HFFc6 (cell line): ENCODE measurements at regions not wholly inside any gene's neighbourhood (a gene's known extent, or its start where the extent isn't known, plus 50 kb on each side); places are given as distances from the start of the nearest gene placed in this dataset.

ENCODE experiments used
- DNase-seq: peaks from one replicate; pipeline ENCODE4 v3.0.0-alpha.2; 2018
- H3K27ac Mint-ChIP-seq: 2 replicates; pipeline ENCODE4 v1.8.0; 2020; ENCODE audit warnings: mild to moderate bottlenecking, mixed read lengths
- H3K27me3 Mint-ChIP-seq: 2 replicates; pipeline ENCODE4 v1.8.0; 2021; ENCODE audit warnings: mild to moderate bottlenecking, moderate library complexity, mixed read lengths; ENCODE audit not compliant: insufficient read depth
- H3K36me3 Mint-ChIP-seq: 2 replicates; pipeline ENCODE4 v1.8.0; 2021; ENCODE audit warnings: low read depth, mixed read lengths
- H3K4me1 Mint-ChIP-seq: 2 replicates; pipeline ENCODE4 v1.8.0; 2020; ENCODE audit warnings: low read depth, mixed read lengths
- H3K4me3 Mint-ChIP-seq: 2 replicates; pipeline ENCODE4 v1.8.0; 2020; ENCODE audit warnings: mild to moderate bottlenecking, moderate library complexity, mixed read lengths
- H3K9me3 Mint-ChIP-seq: 2 replicates; pipeline ENCODE4 v1.8.0; 2020; ENCODE audit warnings: mild to moderate bottlenecking, mixed read lengths
- CTCF ChIP-seq: fragments of 200-600 bp; sonication (generic); IDR thresholded peaks from 2 replicates; pipeline ENCODE4 v1.5.0; 2021; ENCODE audit warnings: antibody characterized with exemption, mild to moderate bottlenecking

GRCh38 chr12:97046901-97047300 is 139.8 kb downstream of the NEDD1 start:
- H3K4me1 Mint-ChIP-seq = no peaks in the 10 kb centered on the region
- no peak for TF ChIP-seq CTCF
- no peaks in the 10 kb centered on the region for H3K36me3 Mint-ChIP-seq
- H3K4me3 Mint-ChIP-seq = no peak overlapping the region
- H3K27ac Mint-ChIP-seq = no peak overlapping the region
- H3K27me3 Mint-ChIP-seq = peaks cover 9% of the 10 kb centered on the region
- DNase-seq = no peak
- no peaks in the 10 kb centered on the region for H3K9me3 Mint-ChIP-seq

GRCh38 chr12:97047361-97047760 is 140.3 kb downstream of the NEDD1 start:
- H3K4me3 Mint-ChIP-seq = no peak overlapping the region
- no peaks in the 10 kb centered on the region for H3K36me3 Mint-ChIP-seq
- H3K27me3 Mint-ChIP-seq = peaks cover 9% of the 10 kb centered on the region; the same call in 1 of the 2 replicates
- H3K9me3 Mint-ChIP-seq = no peaks in the 10 kb centered on the region
- H3K4me1 Mint-ChIP-seq = no peaks in the 10 kb centered on the region
- no peak for DNase-seq
- H3K27ac Mint-ChIP-seq = no peak overlapping the region
- no peak for TF ChIP-seq CTCF

GRCh38 chr12:97048421-97049035 is 141.5 kb downstream of the NEDD1 start:
- Mint-ChIP-seq H3K27me3 (peaks cover 9% of the 10 kb centered on the region; the same call in 1 of the 2 replicates), H3K4me3 (no peak overlapping the region), H3K4me1 (no peaks in the 10 kb centered on the region), H3K9me3 (no peaks in the 10 kb centered on the region), H3K27ac (no peak overlapping the region), H3K36me3 (no peaks in the 10 kb centered on the region)
- TF ChIP-seq CTCF = no peak
- no peak for DNase-seq

GRCh38 chr12:97050509-97050908 is 143.5 kb downstream of the NEDD1 start:
- TF ChIP-seq CTCF = no peak
- no peak for DNase-seq
- H3K27me3 Mint-ChIP-seq = peaks cover 5% of the 10 kb centered on the region; the same call in 1 of the 2 replicates
- no peak overlapping the region for H3K27ac Mint-ChIP-seq
- H3K4me1 Mint-ChIP-seq = no peaks in the 10 kb centered on the region
- no peaks in the 10 kb centered on the region for H3K9me3 Mint-ChIP-seq
- H3K36me3 Mint-ChIP-seq = no peaks in the 10 kb centered on the region
- H3K4me3 Mint-ChIP-seq = no peak overlapping the region

- Mint-ChIP-seq H3K4me1 (no peaks in the 10 kb centered on the region), H3K36me3 (no peaks in the 10 kb centered on the region), H3K4me3 (no peak overlapping the region), H3K27ac (no peak overlapping the region), H3K9me3 (no peaks in the 10 kb centered on the region), H3K27me3 (peaks cover 5% of the 10 kb centered on the region; the same call in 1 of the 2 replicates)
- no peak for TF ChIP-seq CTCF
- DNase-seq = no peak
These were observed 144.3 kb downstream of the NEDD1 start for GRCh38 chr12:97051341-97051740.
